ENCODE measurements at regions not wholly inside any gene's neighbourhood (a gene's known extent, or its start where the extent isn't known, plus 50 kb on each side); places are given as distances from the start of the nearest gene placed in this dataset.

GRCh38 chrX:40444133-40444532 lies 136.6 kb upstream of the ATP6AP2 start:
- DNase-seq, result no peak
- H3K4me3 ChIP-seq (ENCODE audit: low read depth in 1 of 3, low read length in 3 of 3), result no peak overlapping the region
- H3K9me3 ChIP-seq (ENCODE audit: control insufficient read depth in 2 of 2, insufficient read depth in 1 of 2, low read depth in 1 of 2, low read length in 1 of 2), result no peaks in the 10 kb centered on the region
- no peak for FAIRE-seq
- no peaks in the 10 kb centered on the region for H3K27me3 ChIP-seq (ENCODE audit: control insufficient read depth in 3 of 3, insufficient read depth in 3 of 3, low read length in 3 of 3)
- H3K27ac ChIP-seq (ENCODE audit: low read depth in 1 of 3, low read length in 2 of 3), result no peak overlapping the region
- 51 to 71% (median 70%) methylated on average over 2 of the region's 2 CpGs for WGBS, 3 donors
- no peaks in the 10 kb centered on the region for H3K36me3 ChIP-seq (ENCODE audit: control insufficient read depth in 3 of 3, insufficient read depth in 2 of 3, low read depth in 1 of 3, low read length in 3 of 3)
- peaks cover 0 to 22% (median 0%) of the 10 kb centered on the region in 3 donors for H3K4me1 ChIP-seq (ENCODE audit: control insufficient read depth in 3 of 3, insufficient read depth in 2 of 3, low read depth in 1 of 3, low read length in 2 of 3)

- Histone ChIP-seq H3K36me3 (ENCODE audit: control insufficient read depth in 3 of 3, insufficient read depth in 2 of 3, low read depth in 1 of 3, low read length in 3 of 3) (no peaks in the 10 kb centered on the region), H3K9me3 (ENCODE audit: control insufficient read depth in 2 of 2, insufficient read depth in 1 of 2, low read depth in 1 of 2, low read length in 1 of 2) (no peaks in the 10 kb centered on the region), H3K27me3 (ENCODE audit: control insufficient read depth in 3 of 3, insufficient read depth in 3 of 3, low read length in 3 of 3) (no peaks in the 10 kb centered on the region), H3K4me1 (ENCODE audit: control insufficient read depth in 3 of 3, insufficient read depth in 2 of 3, low read depth in 1 of 3, low read length in 2 of 3) (peaks cover 0 to 14% (median 0%) of the 10 kb centered on the region in 3 donors), H3K27ac (ENCODE audit: low read depth in 1 of 3, low read length in 2 of 3) (peak overlapping the region in 1 of 3 donors; percentile 52), H3K4me3 (ENCODE audit: low read depth in 1 of 3, low read length in 3 of 3) (no peak overlapping the region)
- no peak for FAIRE-seq
- 51 to 66% (median 59%) methylated on average over 3 of the region's 3 CpGs for WGBS, 3 donors
- DNase-seq, result peak in 1 of 2 donors; percentile 53
Measured at GRCh38 chrX:40440866-40441265, 139.9 kb upstream of the ATP6AP2 start.

GRCh38 chrX:40439625-40440532 lies 140.9 kb upstream of the ATP6AP2 start:
- DNase-seq (no peak), FAIRE-seq (no peak)
- Histone ChIP-seq H3K36me3 (ENCODE audit: control insufficient read depth in 3 of 3, insufficient read depth in 2 of 3, low read depth in 1 of 3, low read length in 3 of 3) (no peaks in the 10 kb centered on the region), H3K4me3 (ENCODE audit: low read depth in 1 of 3, low read length in 3 of 3) (no peak overlapping the region), H3K27ac (ENCODE audit: low read depth in 1 of 3, low read length in 2 of 3) (no peak overlapping the region), H3K4me1 (ENCODE audit: control insufficient read depth in 3 of 3, insufficient read depth in 2 of 3, low read depth in 1 of 3, low read length in 2 of 3) (peaks cover 0 to 13% (median 0%) of the 10 kb centered on the region in 3 donors), H3K9me3 (ENCODE audit: control insufficient read depth in 2 of 2, insufficient read depth in 1 of 2, low read depth in 1 of 2, low read length in 1 of 2) (no peaks in the 10 kb centered on the region), H3K27me3 (ENCODE audit: control insufficient read depth in 3 of 3, insufficient read depth in 3 of 3, low read length in 3 of 3) (no peaks in the 10 kb centered on the region)
- 76 to 89% (median 89%) methylated on average over 9 of the region's 9 CpGs for WGBS, 3 donors

- 69 to 94% (median 85%) methylated on average over 4 of the region's 4 CpGs for WGBS, 3 donors
- Histone ChIP-seq H3K27ac (ENCODE audit: low read depth in 1 of 3, low read length in 2 of 3) (no peak overlapping the region), H3K4me1 (ENCODE audit: control insufficient read depth in 3 of 3, insufficient read depth in 2 of 3, low read depth in 1 of 3, low read length in 2 of 3) (peaks cover 0 to 27% (median 0%) of the 10 kb centered on the region in 3 donors), H3K4me3 (ENCODE audit: low read depth in 1 of 3, low read length in 3 of 3) (no peak overlapping the region), H3K27me3 (ENCODE audit: control insufficient read depth in 3 of 3, insufficient read depth in 3 of 3, low read length in 3 of 3) (no peaks in the 10 kb centered on the region), H3K9me3 (ENCODE audit: control insufficient read depth in 2 of 2, insufficient read depth in 1 of 2, low read depth in 1 of 2, low read length in 1 of 2) (no peaks in the 10 kb centered on the region), H3K36me3 (ENCODE audit: control insufficient read depth in 3 of 3, insufficient read depth in 2 of 3, low read depth in 1 of 3, low read length in 3 of 3) (no peaks in the 10 kb centered on the region)
- FAIRE-seq, result no peak
- DNase-seq, result no peak
Measured at GRCh38 chrX:40437348-40437747, 143.4 kb upstream of the ATP6AP2 start.

GRCh38 chrX:40434947-40435346 lies 145.8 kb upstream of the ATP6AP2 start:
- FAIRE-seq (no peak), DNase-seq (peak in 1 of 2 donors; percentile 62)
- Histone ChIP-seq H3K27ac (ENCODE audit: low read depth in 1 of 3, low read length in 2 of 3) (peak overlapping the region in 1 of 3 donors; percentile 53), H3K9me3 (ENCODE audit: control insufficient read depth in 2 of 2, insufficient read depth in 1 of 2, low read depth in 1 of 2, low read length in 1 of 2) (peaks cover 0 to 14% of the 10 kb centered on the region in 2 donors), H3K36me3 (ENCODE audit: control insufficient read depth in 3 of 3, insufficient read depth in 2 of 3, low read depth in 1 of 3, low read length in 3 of 3) (no peaks in the 10 kb centered on the region), H3K4me1 (ENCODE audit: control insufficient read depth in 3 of 3, insufficient read depth in 2 of 3, low read depth in 1 of 3, low read length in 2 of 3) (peaks cover 0 to 17% (median 0%) of the 10 kb centered on the region in 3 donors), H3K27me3 (ENCODE audit: control insufficient read depth in 3 of 3, insufficient read depth in 3 of 3, low read length in 3 of 3) (no peaks in the 10 kb centered on the region), H3K4me3 (ENCODE audit: low read depth in 1 of 3, low read length in 3 of 3) (no peak overlapping the region)
- 44 to 73% (median 67%) methylated on average over 14 of the region's 14 CpGs for WGBS, 3 donors

GRCh38 chrX:40434443-40434842 lies 146.3 kb upstream of the ATP6AP2 start:
- 67 to 77% (median 69%) methylated on average over 6 of the region's 6 CpGs for WGBS, 3 donors
- H3K27ac ChIP-seq (ENCODE audit: low read depth in 1 of 3, low read length in 2 of 3), result peak overlapping the region in 1 of 3 donors; percentile 53
- DNase-seq (no peak), FAIRE-seq (no peak)
- H3K4me3 ChIP-seq (ENCODE audit: low read depth in 1 of 3, low read length in 3 of 3), result no peak overlapping the region
- H3K27me3 ChIP-seq (ENCODE audit: control insufficient read depth in 3 of 3, insufficient read depth in 3 of 3, low read length in 3 of 3), result no peaks in the 10 kb centered on the region
- H3K4me1 ChIP-seq (ENCODE audit: control insufficient read depth in 3 of 3, insufficient read depth in 2 of 3, low read depth in 1 of 3, low read length in 2 of 3), result peaks cover 0 to 17% (median 0%) of the 10 kb centered on the region in 3 donors
- peaks cover 0 to 19% of the 10 kb centered on the region in 2 donors for H3K9me3 ChIP-seq (ENCODE audit: control insufficient read depth in 2 of 2, insufficient read depth in 1 of 2, low read depth in 1 of 2, low read length in 1 of 2)
- H3K36me3 ChIP-seq (ENCODE audit: control insufficient read depth in 3 of 3, insufficient read depth in 2 of 3, low read depth in 1 of 3, low read length in 3 of 3), result no peaks in the 10 kb centered on the region

- DNase-seq (peak in 1 of 2 donors; percentile 56), FAIRE-seq (no peak)
- Histone ChIP-seq H3K27me3 (ENCODE audit: control insufficient read depth in 3 of 3, insufficient read depth in 3 of 3, low read length in 3 of 3) (no peaks in the 10 kb centered on the region), H3K4me3 (ENCODE audit: low read depth in 1 of 3, low read length in 3 of 3) (no peak overlapping the region), H3K27ac (ENCODE audit: low read depth in 1 of 3, low read length in 2 of 3) (peak overlapping the region in 1 of 3 donors; percentile 60), H3K36me3 (ENCODE audit: control insufficient read depth in 3 of 3, insufficient read depth in 2 of 3, low read depth in 1 of 3, low read length in 3 of 3) (no peaks in the 10 kb centered on the region), H3K4me1 (ENCODE audit: control insufficient read depth in 3 of 3, insufficient read depth in 2 of 3, low read depth in 1 of 3, low read length in 2 of 3) (peaks cover 0 to 17% (median 0%) of the 10 kb centered on the region in 3 donors), H3K9me3 (ENCODE audit: control insufficient read depth in 2 of 2, insufficient read depth in 1 of 2, low read depth in 1 of 2, low read length in 1 of 2) (peaks cover 2 to 30% of the 10 kb centered on the region in 2 donors)
- 42 to 79% (median 70%) methylated on average over 2 of the region's 2 CpGs for WGBS, 3 donors
Measured at GRCh38 chrX:40433160-40433559, 147.6 kb upstream of the ATP6AP2 start.

- no peak overlapping the region for H3K27ac ChIP-seq (ENCODE audit: low read depth in 1 of 3, low read length in 2 of 3)
- H3K9me3 ChIP-seq (ENCODE audit: control insufficient read depth in 2 of 2, insufficient read depth in 1 of 2, low read depth in 1 of 2, low read length in 1 of 2), result peaks cover 2 to 13% of the 10 kb centered on the region in 2 donors
- WGBS, 3 donors, result 67 to 82% (median 71%) methylated on average over 3 of the region's 3 CpGs
- no peak for DNase-seq
- H3K4me1 ChIP-seq (ENCODE audit: control insufficient read depth in 3 of 3, insufficient read depth in 2 of 3, low read depth in 1 of 3, low read length in 2 of 3), result no peaks in the 10 kb centered on the region
- no peaks in the 10 kb centered on the region for H3K36me3 ChIP-seq (ENCODE audit: control insufficient read depth in 3 of 3, insufficient read depth in 2 of 3, low read depth in 1 of 3, low read length in 3 of 3)
- FAIRE-seq, result no peak
- H3K4me3 ChIP-seq (ENCODE audit: low read depth in 1 of 3, low read length in 3 of 3), result no peak overlapping the region
- H3K27me3 ChIP-seq (ENCODE audit: control insufficient read depth in 3 of 3, insufficient read depth in 3 of 3, low read length in 3 of 3), result no peaks in the 10 kb centered on the region
Measured at GRCh38 chrX:40424259-40424658, 156.5 kb upstream of the ATP6AP2 start.
